ENCODE measurements at regions not wholly inside any gene's neighbourhood (a gene's known extent, or its start where the extent isn't known, plus 50 kb on each side); places are given as distances from the start of the nearest gene placed in this dataset.

- Histone ChIP-seq H3K27me3 (ENCODE audit: insufficient read depth, low read length, poor library complexity) (no peaks in the 10 kb centered on the region), H3K9me3 (ENCODE audit: insufficient read depth, low read length, severe bottlenecking) (no peaks in the 10 kb centered on the region), H3K27ac (ENCODE audit: low read length) (no peak overlapping the region), H3K4me2 (ENCODE audit: insufficient read depth, low read length) (no peak overlapping the region), H3K79me2 (ENCODE audit: insufficient read depth, low read length) (no peaks in the 10 kb centered on the region), H3K9ac (ENCODE audit: low read depth, low read length) (no peak overlapping the region), H4K20me1 (ENCODE audit: insufficient read depth, low read length) (no peaks in the 10 kb centered on the region), H3K4me1 (ENCODE audit: insufficient read depth, low read length) (no peaks in the 10 kb centered on the region), H2AFZ (ENCODE audit: low read depth, low read length) (no peak overlapping the region), H3K36me3 (ENCODE audit: insufficient read depth, low read length) (no peaks in the 10 kb centered on the region), H3K4me3 (ENCODE audit: low read depth in 1 of 2, low read length in 2 of 2) (no peak overlapping the region)
- DNase-seq, result no peak
- ATAC-seq (ENCODE audit: insufficient read depth, low read depth), result no peak
- TF ChIP-seq CTCF (IDR thresholded peaks at IDR 0.05; ENCODE audit: borderline replicate concordance, extremely low read depth, low read length, poor library complexity, severe bottlenecking), result no peak
- no peak for TF ChIP-seq EZH2 (IDR thresholded peaks at IDR 0.05; ENCODE audit: borderline replicate concordance, low read depth, low read length, severe bottlenecking)
Measured at GRCh38 chr2:139585101-139585500, 804.9 kb upstream of the NXPH2 start.

- no peak overlapping the region for H3K4me3 ChIP-seq (ENCODE audit: low read depth in 1 of 2, low read length in 2 of 2)
- no peak overlapping the region for H2AFZ ChIP-seq (ENCODE audit: low read depth, low read length)
- ATAC-seq (ENCODE audit: insufficient read depth, low read depth), result no peak
Measured at GRCh38 chr2:139574371-139574770, 794.2 kb upstream of the NXPH2 start.

GRCh38 chr2:139556789-139557188 lies 776.6 kb upstream of the NXPH2 start:
- H2AFZ ChIP-seq (ENCODE audit: low read depth, low read length), result no peak overlapping the region
- no peaks in the 10 kb centered on the region for H4K20me1 ChIP-seq (ENCODE audit: insufficient read depth, low read length)
- no peaks in the 10 kb centered on the region for H3K4me1 ChIP-seq (ENCODE audit: insufficient read depth, low read length)
- ATAC-seq (ENCODE audit: insufficient read depth, low read depth) (no peak), DNase-seq (no peak)
- H3K36me3 ChIP-seq (ENCODE audit: insufficient read depth, low read length), result no peaks in the 10 kb centered on the region
- H3K4me3 ChIP-seq (ENCODE audit: low read depth in 1 of 2, low read length in 2 of 2), result no peak overlapping the region
- no peak overlapping the region for H3K27ac ChIP-seq (ENCODE audit: low read length)
- H3K9me3 ChIP-seq (ENCODE audit: insufficient read depth, low read length, severe bottlenecking), result no peaks in the 10 kb centered on the region
- no peaks in the 10 kb centered on the region for H3K79me2 ChIP-seq (ENCODE audit: insufficient read depth, low read length)
- no peaks in the 10 kb centered on the region for H3K27me3 ChIP-seq (ENCODE audit: insufficient read depth, low read length, poor library complexity)
- no peak overlapping the region for H3K4me2 ChIP-seq (ENCODE audit: insufficient read depth, low read length)
- TF ChIP-seq EZH2 (IDR thresholded peaks at IDR 0.05; ENCODE audit: borderline replicate concordance, low read depth, low read length, severe bottlenecking) (no peak), CTCF (IDR thresholded peaks at IDR 0.05; ENCODE audit: borderline replicate concordance, extremely low read depth, low read length, poor library complexity, severe bottlenecking) (no peak)
- no peak overlapping the region for H3K9ac ChIP-seq (ENCODE audit: low read depth, low read length)

More at GRCh38 chr2:139574371-139574770, 794.2 kb upstream of the NXPH2 start:
- Histone ChIP-seq H4K20me1 (ENCODE audit: insufficient read depth, low read length) (no peaks in the 10 kb centered on the region), H3K79me2 (ENCODE audit: insufficient read depth, low read length) (no peaks in the 10 kb centered on the region), H3K9ac (ENCODE audit: low read depth, low read length) (no peak overlapping the region), H3K4me1 (ENCODE audit: insufficient read depth, low read length) (no peaks in the 10 kb centered on the region), H3K36me3 (ENCODE audit: insufficient read depth, low read length) (no peaks in the 10 kb centered on the region), H3K9me3 (ENCODE audit: insufficient read depth, low read length, severe bottlenecking) (no peaks in the 10 kb centered on the region), H3K27me3 (ENCODE audit: insufficient read depth, low read length, poor library complexity) (no peaks in the 10 kb centered on the region), H3K4me2 (ENCODE audit: insufficient read depth, low read length) (no peak overlapping the region), H3K27ac (ENCODE audit: low read length) (no peak overlapping the region)
- TF ChIP-seq CTCF (IDR thresholded peaks at IDR 0.05; ENCODE audit: borderline replicate concordance, extremely low read depth, low read length, poor library complexity, severe bottlenecking), result no peak
- no peak for TF ChIP-seq EZH2 (IDR thresholded peaks at IDR 0.05; ENCODE audit: borderline replicate concordance, low read depth, low read length, severe bottlenecking)
- DNase-seq, result no peak

GRCh38 chr2:139550873-139551272 lies 770.7 kb upstream of the NXPH2 start:
- no peak for ATAC-seq (ENCODE audit: insufficient read depth, low read depth)
- no peaks in the 10 kb centered on the region for H3K36me3 ChIP-seq (ENCODE audit: insufficient read depth, low read length)
- H3K27me3 ChIP-seq (ENCODE audit: insufficient read depth, low read length, poor library complexity), result no peaks in the 10 kb centered on the region
- no peak for DNase-seq
- H4K20me1 ChIP-seq (ENCODE audit: insufficient read depth, low read length), result no peaks in the 10 kb centered on the region
- H3K9ac ChIP-seq (ENCODE audit: low read depth, low read length), result no peak overlapping the region
- no peak for TF ChIP-seq EZH2 (IDR thresholded peaks at IDR 0.05; ENCODE audit: borderline replicate concordance, low read depth, low read length, severe bottlenecking)
- TF ChIP-seq CTCF (IDR thresholded peaks at IDR 0.05; ENCODE audit: borderline replicate concordance, extremely low read depth, low read length, poor library complexity, severe bottlenecking), result no peak
- H3K27ac ChIP-seq (ENCODE audit: low read length), result no peak overlapping the region
- H3K4me2 ChIP-seq (ENCODE audit: insufficient read depth, low read length), result no peak overlapping the region
- H3K4me1 ChIP-seq (ENCODE audit: insufficient read depth, low read length), result no peaks in the 10 kb centered on the region
- no peak overlapping the region for H2AFZ ChIP-seq (ENCODE audit: low read depth, low read length)
- H3K9me3 ChIP-seq (ENCODE audit: insufficient read depth, low read length, severe bottlenecking), result no peaks in the 10 kb centered on the region
- no peak overlapping the region for H3K4me3 ChIP-seq (ENCODE audit: low read depth in 1 of 2, low read length in 2 of 2)
- no peaks in the 10 kb centered on the region for H3K79me2 ChIP-seq (ENCODE audit: insufficient read depth, low read length)

Measured in DND-41 (cell line).